Fibroblast of skin of left biceps (primary cell): ENCODE measurements at regions not wholly inside any gene's neighbourhood (a gene's known extent, or its start where the extent isn't known, plus 50 kb on each side); places are given as distances from the start of the nearest gene placed in this dataset.
"Not testable (repeated sequence)": the region's sequence is repeated elsewhere in the genome, so short reads cannot be mapped to it uniquely, and the experiment has no call there.

Experiments used
- DNase-seq, 2 experiments: peaks; one replicate each; pipeline ENCODE4 v3.0.0-alpha.2; 2013; ENCODE audit warnings: low read depth in 2 of 2

DNA sequence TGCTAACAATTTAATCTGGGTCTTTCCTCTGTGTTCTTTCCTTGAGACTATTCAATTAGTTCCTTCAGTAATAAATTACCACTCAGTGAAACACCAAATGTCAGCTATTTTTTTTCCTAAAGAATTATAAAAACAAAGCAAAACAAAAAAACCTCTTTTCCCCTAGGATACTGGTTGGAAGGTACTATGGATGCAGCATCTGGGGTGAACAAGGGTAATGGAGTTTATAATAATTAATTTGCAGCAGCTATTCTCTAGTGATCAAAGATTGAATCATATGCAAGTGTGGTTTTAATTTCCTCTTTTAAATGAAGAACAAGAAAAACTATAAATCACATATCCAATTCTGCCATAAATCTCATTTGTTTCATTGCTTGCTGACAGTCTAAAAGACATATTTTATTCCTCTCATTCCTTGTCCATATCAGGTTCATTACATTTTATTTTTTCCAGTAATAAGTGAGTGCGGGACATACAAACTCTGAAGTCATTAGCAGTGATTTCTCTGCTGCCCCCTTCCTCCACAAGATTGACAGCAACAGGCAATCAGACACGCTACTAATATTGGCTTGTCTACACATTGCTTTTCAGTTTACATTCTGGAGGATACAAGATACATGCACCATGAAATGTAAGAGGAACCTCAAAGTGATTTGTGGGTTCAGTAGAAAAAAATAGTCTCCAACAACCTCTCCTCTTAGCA is 1093.4 kb upstream of the SLIT2 start:
- no peak for DNase-seq

DNA sequence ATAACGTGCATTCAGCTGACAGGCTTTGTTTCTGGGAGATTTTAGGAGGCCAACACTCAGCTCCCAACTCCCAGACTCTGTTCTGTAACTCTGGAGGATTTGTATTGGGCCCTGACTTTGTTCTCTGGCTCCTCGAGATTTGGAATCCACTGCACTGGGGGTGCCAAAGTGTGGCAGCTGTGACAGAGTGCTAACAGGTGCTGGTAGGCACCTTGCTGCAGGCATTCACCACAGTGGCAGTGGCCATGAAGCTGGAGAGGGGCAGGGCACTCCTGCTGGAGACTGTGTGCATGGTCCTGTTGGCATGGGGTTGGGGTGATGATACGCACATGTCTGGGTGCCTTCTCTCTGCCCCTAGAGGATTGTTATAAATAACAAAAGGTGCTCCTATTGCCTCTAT is 1094.9 kb upstream of the SLIT2 start:
- no peak for DNase-seq

DNA sequence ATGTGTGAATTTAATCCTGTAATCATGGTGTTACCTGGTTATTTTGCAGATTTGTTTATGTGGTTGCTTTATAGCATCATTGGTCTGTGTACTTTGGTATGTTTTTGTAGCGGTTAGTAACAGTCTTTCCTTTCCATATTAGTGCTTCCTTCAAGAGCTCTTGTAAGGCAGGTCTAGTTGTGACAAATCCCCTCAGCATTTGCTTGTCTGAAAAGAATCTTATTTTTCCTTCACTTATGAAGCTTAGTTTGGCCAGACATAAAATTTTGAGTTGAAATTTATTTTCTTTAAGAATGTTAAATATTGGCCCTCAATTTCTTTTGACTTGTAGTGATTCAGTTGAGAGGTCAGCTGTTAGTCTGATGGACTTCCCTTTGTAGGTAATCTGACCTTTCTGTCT is 1096.1 kb upstream of the SLIT2 start:
- no peak for DNase-seq

DNA sequence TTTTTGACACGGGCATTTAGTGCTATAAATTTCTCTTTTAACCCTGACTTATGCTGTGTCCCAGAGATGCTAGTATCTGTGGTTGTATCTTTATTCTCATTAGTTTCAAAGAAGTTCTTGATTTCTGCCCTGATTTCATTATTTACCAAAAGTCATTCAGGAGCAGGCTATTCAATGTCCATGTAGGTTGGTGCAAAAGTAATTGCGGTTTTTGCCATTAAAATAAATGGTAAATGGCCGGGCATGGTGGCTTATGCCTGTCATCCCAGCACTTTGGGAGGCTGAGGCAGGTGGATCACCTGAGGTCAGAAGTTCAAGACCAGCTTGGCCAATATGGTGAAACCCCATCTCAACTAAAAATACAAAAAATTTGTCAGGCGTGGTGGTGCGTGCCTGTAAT is 1097.4 kb upstream of the SLIT2 start:
- DNase-seq: not testable (repeated sequence)

- no peak for DNase-seq
These were observed 1099.4 kb upstream of the SLIT2 start for GRCh38 chr4:19152264-19152663.

DNA sequence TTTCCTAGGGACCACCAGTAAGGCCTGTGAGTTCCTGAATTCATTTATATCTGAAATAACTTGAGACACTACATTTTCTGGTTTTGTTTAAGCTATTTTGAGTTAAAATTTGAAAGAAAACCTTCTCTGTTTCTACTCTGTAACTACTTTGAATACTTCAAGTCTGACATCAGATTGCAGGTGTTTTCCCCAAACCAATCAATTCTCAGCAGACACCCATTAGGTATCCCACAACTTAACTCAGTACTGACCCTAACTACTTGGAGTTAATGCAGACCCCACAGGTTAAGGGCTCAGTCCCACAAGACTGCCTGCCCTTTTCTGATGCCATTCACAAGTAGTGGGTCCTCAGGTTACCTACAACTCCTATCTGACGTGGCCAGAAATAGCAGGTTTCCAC is 1100.0 kb upstream of the SLIT2 start:
- DNase-seq: no peak

DNA sequence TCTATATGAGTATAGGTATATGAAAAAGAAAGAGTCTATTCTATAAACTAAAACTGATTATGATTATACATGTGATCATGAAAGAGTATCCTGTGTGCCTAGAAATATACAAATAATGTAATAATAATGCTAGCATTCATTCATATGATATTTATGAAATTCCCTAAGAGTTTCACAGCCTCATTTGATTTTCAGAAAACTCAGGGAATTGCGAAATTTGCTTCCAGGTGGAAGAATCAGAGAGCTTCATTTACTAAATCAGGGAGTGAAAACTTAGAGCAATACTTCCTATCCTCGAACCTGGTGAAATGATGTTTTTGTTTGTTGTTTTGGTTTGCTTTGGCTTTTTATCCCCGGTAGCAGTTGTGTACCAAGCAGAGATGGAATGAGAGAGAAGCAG is 1105.7 kb upstream of the SLIT2 start:
- DNase-seq: no peak

DNA sequence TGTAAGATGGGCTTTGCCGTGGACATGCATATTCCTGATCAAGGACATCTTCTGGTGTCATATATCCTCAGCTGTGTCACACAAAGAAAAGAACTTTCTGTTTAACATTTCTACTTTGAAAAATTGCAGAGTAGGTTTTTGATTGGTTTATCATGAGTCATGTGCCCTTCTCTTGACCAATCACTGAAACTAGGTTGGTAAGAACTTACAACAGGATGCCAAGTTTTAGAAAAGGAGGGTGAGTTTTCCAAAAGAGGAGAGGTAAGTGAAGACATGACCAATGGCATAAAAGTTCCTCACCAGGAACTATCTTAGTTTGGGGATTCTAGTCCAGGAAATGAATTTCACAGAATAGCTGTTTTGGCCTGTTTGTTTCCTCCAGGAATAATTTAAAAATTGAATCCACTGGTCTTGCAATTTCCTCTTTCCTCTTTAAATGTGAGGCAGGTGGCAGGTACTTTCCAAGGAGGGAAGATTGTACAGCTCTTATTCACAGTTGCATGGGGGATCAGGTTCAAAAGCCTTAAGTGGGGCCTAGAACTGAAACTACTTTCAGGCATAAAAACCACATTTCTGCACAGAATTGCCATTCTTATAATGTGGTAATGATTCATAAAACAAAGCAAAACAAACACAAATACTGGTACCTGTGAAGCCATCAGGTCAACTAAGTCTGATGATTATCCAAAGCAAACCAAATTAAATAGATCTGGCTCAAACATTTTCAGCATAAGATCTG is 1114.5 kb upstream of the LCORL start:
- no peak for DNase-seq

GRCh38 chr4:19134685-19135084 is 1113.1 kb upstream of the LCORL start:
- DNase-seq: no peak

- DNase-seq: no peak
These were observed 1111.8 kb upstream of the LCORL start for GRCh38 chr4:19133315-19133714.

GRCh38 chr4:19130866-19131265 is 1109.3 kb upstream of the LCORL start:
- peak; percentile 62 to 74 for DNase-seq

DNA sequence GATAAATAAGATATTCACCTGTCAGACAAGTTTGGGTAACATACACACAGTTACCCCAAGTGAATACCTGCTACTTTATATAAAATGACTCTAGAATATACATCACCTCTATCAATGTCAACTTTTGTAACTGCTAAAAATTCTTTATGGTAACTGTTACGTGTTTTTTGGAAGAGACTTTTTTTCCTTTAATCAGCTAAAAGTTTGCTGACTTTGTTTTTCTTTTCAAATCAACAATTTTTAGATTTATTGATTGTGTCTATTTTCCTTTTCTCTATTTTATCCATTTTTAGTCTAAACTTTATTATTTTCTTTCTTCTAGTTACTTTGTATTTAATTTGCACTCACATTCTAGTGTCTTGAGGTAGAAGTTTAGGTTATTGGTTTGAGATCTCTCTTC is 1106.6 kb upstream of the LCORL start:
- no peak for DNase-seq

GRCh38 chr4:19126903-19127302 is 1105.3 kb upstream of the LCORL start:
- no peak for DNase-seq

GRCh38 chr4:19123681-19124080 is 1102.1 kb upstream of the LCORL start:
- DNase-seq: no peak

GRCh38 chr4:19119904-19120560 is 1098.5 kb upstream of the LCORL start:
- DNase-seq: no peak

GRCh38 chr4:19117022-19117421 is 1095.5 kb upstream of the LCORL start:
- DNase-seq: no peak

DNA sequence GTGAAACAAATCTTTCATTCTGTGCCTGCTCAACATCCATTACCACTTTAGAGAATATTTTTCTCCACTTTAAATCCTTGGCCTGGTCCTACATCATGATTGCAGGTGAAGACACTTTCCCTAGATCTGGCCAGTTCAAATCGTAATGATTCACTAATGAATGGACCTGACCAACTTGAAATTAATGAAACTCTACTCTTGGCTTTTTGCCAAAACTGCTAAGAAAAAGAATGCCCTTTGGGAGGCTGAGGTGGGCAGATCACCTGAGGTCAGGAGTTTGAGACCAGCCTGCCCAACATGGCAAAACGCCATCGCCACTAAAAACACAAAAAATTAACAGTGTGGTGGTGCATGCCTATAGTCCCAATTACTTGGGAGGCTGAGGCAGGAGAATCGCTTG is 1082.6 kb upstream of the LCORL start:
- DNase-seq: no peak

GRCh38 chr4:19095491-19096046 is 1074.0 kb upstream of the LCORL start:
- DNase-seq: no peak

GRCh38 chr4:19093951-19094350 is 1072.4 kb upstream of the LCORL start:
- no peak for DNase-seq

- no peak for DNase-seq
These were observed 1071.2 kb upstream of the LCORL start for GRCh38 chr4:19092797-19093196.

DNA sequence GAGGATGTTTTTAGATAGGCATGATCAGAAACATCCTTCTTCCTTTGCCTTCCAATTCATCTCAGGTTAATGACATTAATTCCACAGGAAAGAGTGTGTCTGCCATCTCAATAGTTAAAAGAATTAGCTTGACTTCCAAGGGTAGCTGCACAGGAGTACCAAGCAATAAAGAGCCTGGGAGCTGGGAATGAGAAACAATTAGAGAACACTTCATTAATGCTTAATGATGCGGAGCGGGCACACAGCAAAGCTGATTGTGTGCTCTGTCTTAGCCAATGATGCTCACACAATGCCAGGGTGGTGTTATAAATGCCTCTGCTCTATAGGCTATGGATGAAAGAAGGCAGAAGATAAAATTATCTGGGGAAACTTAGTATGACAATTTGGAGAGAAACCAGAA is 1052.5 kb upstream of the LCORL start:
- no peak for DNase-seq

GRCh38 chr4:19063662-19064061 is 1042.1 kb upstream of the LCORL start:
- no peak for DNase-seq

DNA sequence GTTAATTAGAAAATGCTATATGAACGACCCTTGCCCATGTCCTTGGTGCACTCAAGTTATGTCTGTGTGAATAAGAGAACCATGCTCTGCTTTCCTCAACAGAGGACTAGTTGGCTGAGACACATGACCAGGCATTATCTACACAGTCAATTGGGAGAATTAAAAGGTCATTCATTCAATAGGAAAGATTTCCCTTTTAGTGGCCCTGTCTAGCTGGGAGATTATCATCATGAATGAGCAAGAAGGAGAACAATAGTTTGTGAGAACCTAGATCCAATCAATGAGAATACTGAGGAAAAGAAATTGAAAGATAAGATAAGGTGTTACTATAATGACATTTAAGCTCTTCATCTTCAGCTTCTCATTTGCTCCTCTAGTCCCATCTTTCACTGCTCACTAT is 1033.4 kb upstream of the LCORL start:
- no peak for DNase-seq
